Neural progenitor cell (in vitro differentiated cells): ENCODE measurements at regions not wholly inside any gene's neighbourhood (a gene's known extent, or its start where the extent isn't known, plus 50 kb on each side); places are given as distances from the start of the nearest gene placed in this dataset.

Experiments
- DNase-seq: peaks from one replicate; pipeline ENCODE4 v3.0.0-alpha.2; 2016; ENCODE audit warnings: low spot score
- H2AFZ ChIP-seq: fragments of 200-600 bp; sonication (generic); replicated peaks from 2 replicates; pipeline ENCODE4 v1.6.1; 2016; ENCODE audit warnings: antibody characterized with exemption
- H3F3A ChIP-seq: fragments of 200-600 bp; sonication (generic); 2 replicates; pipeline ENCODE4 v1.6.1; 2016; ENCODE audit warnings: antibody characterized with exemption, low read depth
- H3K27ac ChIP-seq: fragments of 200-600 bp; sonication (generic); 2 replicates; pipeline ENCODE4 v1.5.1; 2016; ENCODE audit warnings: mild to moderate bottlenecking
- H3K27me3 ChIP-seq: fragments of 200-600 bp; sonication (generic); 2 replicates; pipeline ENCODE4 v1.6.1; 2016; ENCODE audit warnings: mild to moderate bottlenecking, moderate library complexity
- H3K36me3 ChIP-seq: fragments of 200-600 bp; sonication (generic); 2 replicates; pipeline ENCODE4 v1.5.1; 2016
- H3K4me1 ChIP-seq: fragments of 200-600 bp; sonication (generic); 2 replicates; pipeline ENCODE4 v1.6.1; 2016; ENCODE audit warnings: mixed run types
- H3K4me2 ChIP-seq: fragments of 200-600 bp; sonication (generic); 2 replicates; pipeline ENCODE4 v1.6.1; 2016
- H3K4me3 ChIP-seq: fragments of 200-600 bp; sonication (generic); 2 replicates; pipeline ENCODE4 v1.5.1; 2016
- H3K79me2 ChIP-seq: fragments of 200-600 bp; sonication (generic); 2 replicates; pipeline ENCODE4 v1.6.1; 2016; ENCODE audit warnings: low read depth
- H3K9ac ChIP-seq: fragments of 200-600 bp; sonication (generic); 2 replicates; pipeline ENCODE4 v1.6.1; 2016
- H3K9me3 ChIP-seq: fragments of 200-600 bp; sonication (generic); 2 replicates; pipeline ENCODE4 v1.5.1; 2016; ENCODE audit warnings: low read depth
- H4K20me1 ChIP-seq: fragments of 200-600 bp; sonication (generic); 2 replicates; pipeline ENCODE4 v1.6.1; 2016; ENCODE audit warnings: low read depth
- H3K27ac Mint-ChIP-seq: 3 replicates; pipeline ENCODE4 v1.8.0; 2021; ENCODE audit warnings: mixed read lengths
- H3K27me3 Mint-ChIP-seq: 2 replicates; pipeline ENCODE4 v1.8.0; 2022; ENCODE audit warnings: low read depth, mild to moderate bottlenecking, inconsistent platforms, moderate library complexity, mixed read lengths; ENCODE audit not compliant: insufficient read depth
- H3K36me3 Mint-ChIP-seq: 3 replicates; pipeline ENCODE4 v1.8.0; 2021; ENCODE audit warnings: mixed read lengths
- H3K4me1 Mint-ChIP-seq: 3 replicates; pipeline ENCODE4 v1.8.0; 2021; ENCODE audit warnings: mixed read lengths
- H3K4me3 Mint-ChIP-seq: 3 replicates; pipeline ENCODE4 v1.8.0; 2021; ENCODE audit warnings: mild to moderate bottlenecking, moderate library complexity, mixed read lengths
- H3K9me3 Mint-ChIP-seq: 3 replicates; pipeline ENCODE4 v1.8.0; 2020; ENCODE audit warnings: mixed read lengths
- EZH2 ChIP-seq: fragments of 200-600 bp; sonication (generic); IDR thresholded peaks from 2 replicates; pipeline ENCODE4 v1.6.1; 2017; ENCODE audit warnings: antibody characterized with exemption, mild to moderate bottlenecking, moderate library complexity
- EZH2phosphoT487 ChIP-seq: fragments of 200-600 bp; sonication (generic); IDR thresholded peaks from 2 replicates; pipeline ENCODE4 v1.6.1; 2017; ENCODE audit warnings: antibody characterized with exemption
- TF ChIP-seq, protein P1 (sequence below): fragments of 200-600 bp; sonication (generic); IDR thresholded peaks from 2 replicates; pipeline ENCODE4 v1.5.1; 2017; ENCODE audit warnings: antibody characterized with exemption, mild to moderate bottlenecking

DNA sequence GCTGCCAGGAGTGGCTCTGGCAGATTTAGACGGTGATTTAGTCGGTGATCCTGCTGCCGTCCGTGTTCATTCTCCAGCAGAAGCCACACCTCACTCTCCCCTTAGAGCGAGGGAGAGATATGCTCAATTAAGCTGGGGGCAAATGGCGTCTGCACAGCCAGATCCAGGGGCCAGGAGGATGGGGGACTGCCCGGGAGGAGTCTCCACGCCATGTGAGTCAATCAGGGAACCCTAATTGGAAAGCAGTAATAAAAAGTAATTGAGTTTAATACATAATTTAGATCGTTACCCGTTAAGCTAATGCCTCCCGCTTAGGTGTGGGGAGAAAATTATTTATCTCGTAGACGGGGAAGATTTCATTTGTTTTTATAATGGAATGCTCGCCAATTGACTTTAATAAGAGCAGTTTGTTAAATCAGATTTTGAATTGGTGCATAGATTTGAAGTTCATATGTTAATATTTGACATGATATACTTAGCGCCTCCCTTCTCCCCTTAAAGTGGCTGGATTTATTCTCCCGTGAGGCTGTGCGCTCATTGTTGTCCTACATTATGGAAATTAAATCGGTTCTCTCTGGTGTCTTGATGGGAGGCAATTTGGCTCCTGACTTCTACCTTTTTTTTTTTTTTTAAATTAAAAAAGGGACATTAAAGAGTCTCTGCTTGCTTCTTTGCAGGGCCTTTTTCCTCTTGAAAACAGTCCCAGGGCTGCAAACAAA is 104.9 kb upstream of the C14orf180 start:
- Histone ChIP-seq H3K27me3 (no peaks in the 10 kb centered on the region), H3K4me2 (no peak overlapping the region), H3F3A (no peaks in the 10 kb centered on the region), H4K20me1 (no peaks in the 10 kb centered on the region), H3K27ac (no peak overlapping the region), H3K4me3 (no peak overlapping the region), H3K4me1 (no peaks in the 10 kb centered on the region), H3K9ac (no peak overlapping the region), H2AFZ (no peak overlapping the region), H3K9me3 (no peaks in the 10 kb centered on the region), H3K36me3 (no peaks in the 10 kb centered on the region), H3K79me2 (no peaks in the 10 kb centered on the region)
- no peaks in the 10 kb centered on the region for H3K36me3 Mint-ChIP-seq
- no peak overlapping the region for H3K4me3 Mint-ChIP-seq
- H3K9me3 Mint-ChIP-seq = no peaks in the 10 kb centered on the region
- DNase-seq = no peak
- TF ChIP-seq, protein P1, sequence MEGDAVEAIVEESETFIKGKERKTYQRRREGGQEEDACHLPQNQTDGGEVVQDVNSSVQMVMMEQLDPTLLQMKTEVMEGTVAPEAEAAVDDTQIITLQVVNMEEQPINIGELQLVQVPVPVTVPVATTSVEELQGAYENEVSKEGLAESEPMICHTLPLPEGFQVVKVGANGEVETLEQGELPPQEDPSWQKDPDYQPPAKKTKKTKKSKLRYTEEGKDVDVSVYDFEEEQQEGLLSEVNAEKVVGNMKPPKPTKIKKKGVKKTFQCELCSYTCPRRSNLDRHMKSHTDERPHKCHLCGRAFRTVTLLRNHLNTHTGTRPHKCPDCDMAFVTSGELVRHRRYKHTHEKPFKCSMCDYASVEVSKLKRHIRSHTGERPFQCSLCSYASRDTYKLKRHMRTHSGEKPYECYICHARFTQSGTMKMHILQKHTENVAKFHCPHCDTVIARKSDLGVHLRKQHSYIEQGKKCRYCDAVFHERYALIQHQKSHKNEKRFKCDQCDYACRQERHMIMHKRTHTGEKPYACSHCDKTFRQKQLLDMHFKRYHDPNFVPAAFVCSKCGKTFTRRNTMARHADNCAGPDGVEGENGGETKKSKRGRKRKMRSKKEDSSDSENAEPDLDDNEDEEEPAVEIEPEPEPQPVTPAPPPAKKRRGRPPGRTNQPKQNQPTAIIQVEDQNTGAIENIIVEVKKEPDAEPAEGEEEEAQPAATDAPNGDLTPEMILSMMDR = no peak
- peaks cover 4% of the 10 kb centered on the region for H3K27me3 Mint-ChIP-seq
- H3K27ac Mint-ChIP-seq = no peak overlapping the region
- H3K4me1 Mint-ChIP-seq = peaks cover 10% of the 10 kb centered on the region

DNA sequence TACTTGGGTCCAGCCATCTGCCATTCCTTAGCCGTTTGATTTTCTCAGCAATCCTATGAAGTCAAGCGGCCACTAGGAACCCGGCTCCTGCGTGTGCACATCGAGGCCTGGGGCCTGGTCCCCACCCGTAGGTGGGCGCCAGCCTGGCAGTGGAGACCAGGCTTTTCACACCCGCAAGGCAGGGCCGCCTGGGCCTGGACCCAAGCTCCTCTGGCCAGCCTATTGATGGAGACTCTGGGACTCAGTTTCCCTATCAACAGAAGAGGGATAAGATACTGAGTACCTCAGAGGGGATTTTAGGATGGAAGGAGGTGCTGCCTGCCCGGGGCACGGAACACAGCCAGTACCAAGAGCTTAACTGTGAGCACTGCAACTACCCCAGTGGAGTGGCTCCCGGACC is 104.3 kb upstream of the C14orf180 start:
- DNase-seq = no peak
- Histone ChIP-seq H3F3A (no peaks in the 10 kb centered on the region), H3K27ac (no peak overlapping the region), H3K27me3 (no peaks in the 10 kb centered on the region), H3K4me3 (no peak overlapping the region), H3K36me3 (no peaks in the 10 kb centered on the region), H3K9me3 (no peaks in the 10 kb centered on the region), H3K4me1 (no peaks in the 10 kb centered on the region), H4K20me1 (no peaks in the 10 kb centered on the region), H3K79me2 (no peaks in the 10 kb centered on the region), H2AFZ (no peak overlapping the region), H3K4me2 (no peak overlapping the region), H3K9ac (no peak overlapping the region)
- TF ChIP-seq, protein P1 = no peak
- TF ChIP-seq EZH2 (no peak), EZH2phosphoT487 (no peak)
- peaks cover 4% of the 10 kb centered on the region for H3K27me3 Mint-ChIP-seq
- no peak overlapping the region for H3K4me3 Mint-ChIP-seq
- H3K27ac Mint-ChIP-seq = no peak overlapping the region
- H3K36me3 Mint-ChIP-seq = no peaks in the 10 kb centered on the region
- no peaks in the 10 kb centered on the region for H3K9me3 Mint-ChIP-seq
- H3K4me1 Mint-ChIP-seq = peaks cover 10% of the 10 kb centered on the region

- no peaks in the 10 kb centered on the region for H3K4me1 ChIP-seq
- no peaks in the 10 kb centered on the region for H4K20me1 ChIP-seq
- Mint-ChIP-seq H3K36me3 (no peaks in the 10 kb centered on the region), H3K4me1 (peaks cover 10% of the 10 kb centered on the region), H3K4me3 (no peak overlapping the region), H3K27ac (no peak overlapping the region), H3K9me3 (no peaks in the 10 kb centered on the region), H3K27me3 (peaks cover 4% of the 10 kb centered on the region)
- H3K36me3 ChIP-seq = no peaks in the 10 kb centered on the region
- H3K27ac ChIP-seq = no peak overlapping the region
- H2AFZ ChIP-seq = no peak overlapping the region
- no peak overlapping the region for H3K4me2 ChIP-seq
- H3K79me2 ChIP-seq = no peaks in the 10 kb centered on the region
- H3K4me3 ChIP-seq = no peak overlapping the region
- H3K9ac ChIP-seq = no peak overlapping the region
- H3K9me3 ChIP-seq = no peaks in the 10 kb centered on the region
- H3K27me3 ChIP-seq = no peaks in the 10 kb centered on the region
- H3F3A ChIP-seq = no peaks in the 10 kb centered on the region
- DNase-seq = no peak
- no peak for TF ChIP-seq EZH2
Measured at GRCh38 chr14:104475802-104476201, 103.8 kb upstream of the C14orf180 start.

DNA sequence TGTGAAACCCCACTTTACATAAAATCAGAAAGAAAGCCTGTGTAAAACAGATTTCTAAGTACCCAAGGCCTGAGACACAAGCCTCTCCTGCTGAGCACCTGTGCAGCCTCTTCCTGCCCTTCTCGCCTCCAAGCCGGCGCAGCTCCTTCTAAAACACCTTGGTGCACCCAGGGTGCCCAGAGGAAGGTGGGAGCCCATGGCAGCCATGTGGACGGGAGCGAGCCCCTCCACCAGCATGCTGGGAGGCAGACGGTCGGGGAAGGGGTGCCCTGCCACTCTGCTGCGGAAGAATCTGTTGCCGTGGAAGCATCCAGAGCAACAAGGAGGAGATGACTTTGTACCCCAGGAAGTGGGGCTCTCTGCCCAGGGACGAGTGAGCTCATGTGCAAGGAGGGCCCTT is 103.1 kb upstream of the C14orf180 start:
- no peaks in the 10 kb centered on the region for H3K79me2 ChIP-seq
- H3K27ac Mint-ChIP-seq = no peak overlapping the region
- no peaks in the 10 kb centered on the region for H3K9me3 ChIP-seq
- H4K20me1 ChIP-seq = no peaks in the 10 kb centered on the region
- H3K27me3 Mint-ChIP-seq = peaks cover 4% of the 10 kb centered on the region
- no peaks in the 10 kb centered on the region for H3K36me3 ChIP-seq
- no peak overlapping the region for H3K4me3 ChIP-seq
- no peak overlapping the region for H3K4me3 Mint-ChIP-seq
- H3K27me3 ChIP-seq = no peaks in the 10 kb centered on the region
- H3K4me2 ChIP-seq = no peak overlapping the region
- no peak overlapping the region for H3K9ac ChIP-seq
- peaks cover 10% of the 10 kb centered on the region for H3K4me1 Mint-ChIP-seq
- TF ChIP-seq EZH2 (no peak), EZH2phosphoT487 (no peak)
- TF ChIP-seq, protein P1 = no peak
- H3K27ac ChIP-seq = no peak overlapping the region
- no peaks in the 10 kb centered on the region for H3K36me3 Mint-ChIP-seq
- H3K4me1 ChIP-seq = no peaks in the 10 kb centered on the region
- no peaks in the 10 kb centered on the region for H3F3A ChIP-seq
- H3K9me3 Mint-ChIP-seq = peaks cover 6% of the 10 kb centered on the region
- H2AFZ ChIP-seq = no peak overlapping the region
- DNase-seq = no peak
